ENCODE measurements at regions not wholly inside any gene's neighbourhood (a gene's known extent, or its start where the extent isn't known, plus 50 kb on each side); places are given as distances from the start of the nearest gene placed in this dataset.

DNA sequence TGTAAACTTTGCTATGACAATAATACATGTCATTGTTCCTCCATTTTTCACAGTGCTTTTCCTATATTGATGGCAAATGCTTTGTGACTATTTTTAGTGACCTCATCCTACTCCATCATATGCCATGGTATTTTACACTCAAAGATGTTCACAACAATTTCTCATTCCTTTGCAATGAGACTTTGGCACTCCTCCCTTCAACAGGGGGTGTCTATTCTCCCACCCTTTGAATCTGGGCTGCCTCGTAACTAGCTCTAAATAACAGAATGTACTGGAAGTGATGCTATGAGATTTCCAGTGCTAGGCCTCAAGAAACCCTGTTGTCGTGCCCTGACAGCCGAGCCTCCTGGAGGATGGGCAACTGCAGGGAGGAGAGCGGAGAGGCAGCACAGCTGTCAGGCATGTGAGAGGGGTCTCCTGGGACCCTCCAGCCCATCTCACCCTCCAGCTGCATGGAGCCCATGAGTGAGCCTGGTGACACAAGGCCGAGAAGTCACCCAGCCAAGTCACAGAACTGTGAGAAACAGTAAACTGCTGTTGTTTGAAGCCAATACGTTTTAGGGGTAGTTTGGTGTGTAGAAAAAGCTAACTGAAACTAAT, 103.1 kb upstream of the APCDD1 start:
- no peak overlapping the region for H3K4me3 ChIP-seq (ENCODE audit: low read depth, low read length)
- no peaks in the 10 kb centered on the region for H3K9me3 ChIP-seq
- Mint-ChIP-seq H3K27ac (ENCODE audit: unreplicated experiment) (no peak overlapping the region), H3K36me3 (ENCODE audit: insufficient read depth, unreplicated experiment) (no peaks in the 10 kb centered on the region), H3K9me3 (ENCODE audit: unreplicated experiment) (peaks cover 6% of the 10 kb centered on the region), H3K4me3 (ENCODE audit: unreplicated experiment) (no peak overlapping the region), H3K27me3 (ENCODE audit: insufficient read depth, unreplicated experiment) (no peaks in the 10 kb centered on the region), H3K4me1 (ENCODE audit: low read depth, unreplicated experiment) (peaks cover 5% of the 10 kb centered on the region)
- TF ChIP-seq, protein P1, sequence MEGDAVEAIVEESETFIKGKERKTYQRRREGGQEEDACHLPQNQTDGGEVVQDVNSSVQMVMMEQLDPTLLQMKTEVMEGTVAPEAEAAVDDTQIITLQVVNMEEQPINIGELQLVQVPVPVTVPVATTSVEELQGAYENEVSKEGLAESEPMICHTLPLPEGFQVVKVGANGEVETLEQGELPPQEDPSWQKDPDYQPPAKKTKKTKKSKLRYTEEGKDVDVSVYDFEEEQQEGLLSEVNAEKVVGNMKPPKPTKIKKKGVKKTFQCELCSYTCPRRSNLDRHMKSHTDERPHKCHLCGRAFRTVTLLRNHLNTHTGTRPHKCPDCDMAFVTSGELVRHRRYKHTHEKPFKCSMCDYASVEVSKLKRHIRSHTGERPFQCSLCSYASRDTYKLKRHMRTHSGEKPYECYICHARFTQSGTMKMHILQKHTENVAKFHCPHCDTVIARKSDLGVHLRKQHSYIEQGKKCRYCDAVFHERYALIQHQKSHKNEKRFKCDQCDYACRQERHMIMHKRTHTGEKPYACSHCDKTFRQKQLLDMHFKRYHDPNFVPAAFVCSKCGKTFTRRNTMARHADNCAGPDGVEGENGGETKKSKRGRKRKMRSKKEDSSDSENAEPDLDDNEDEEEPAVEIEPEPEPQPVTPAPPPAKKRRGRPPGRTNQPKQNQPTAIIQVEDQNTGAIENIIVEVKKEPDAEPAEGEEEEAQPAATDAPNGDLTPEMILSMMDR (IDR thresholded peaks at IDR 0.05; ENCODE audit: insufficient read depth in 1 of 2, low read depth in 1 of 2, low read length in 1 of 2, severe bottlenecking in 1 of 2, unreplicated experiment in 1 of 2): no peak
- ChIA-PET POLR2A (no interaction called here), CTCF (no interaction called here)
- no peaks in the 10 kb centered on the region for H3K27me3 ChIP-seq (replicated peaks; ENCODE audit: control insufficient read depth, insufficient read depth, low read length)
- BruUV-seq (replicated peaks): no TSS peak
- H3K36me3 ChIP-seq (ENCODE audit: control insufficient read depth, insufficient read depth, low read length): no peaks in the 10 kb centered on the region
- peaks cover 11% of the 10 kb centered on the region; the same call in 1 of the 2 replicates for H3K4me1 ChIP-seq
- intact Hi-C loops (cut with micrococcal nuclease; ENCODE audit: unreplicated experiment): no loop called here
- DNase-seq: no peak

DNA sequence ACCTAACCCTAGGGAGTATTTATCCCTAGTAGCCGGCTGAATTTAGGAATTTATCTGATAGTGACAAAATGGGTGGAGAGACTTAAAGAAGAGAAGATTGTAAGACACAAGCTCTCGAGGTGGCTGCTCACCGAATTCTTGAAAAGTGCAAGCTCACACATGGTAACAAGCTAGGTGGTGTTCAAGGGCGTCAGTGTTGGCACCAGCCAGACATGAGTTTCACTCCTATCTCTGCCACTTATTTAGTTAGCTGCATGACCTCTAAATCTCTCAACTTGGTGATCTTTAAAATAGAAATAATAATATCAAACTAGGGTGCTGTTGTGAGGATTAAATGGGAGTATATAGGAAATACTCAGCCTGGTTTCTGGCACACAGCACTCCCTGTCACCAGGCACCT, 102.6 kb upstream of the APCDD1 start:
- no peaks in the 10 kb centered on the region for H3K27me3 Mint-ChIP-seq (ENCODE audit: insufficient read depth, unreplicated experiment)
- intact Hi-C loops (cut with micrococcal nuclease; ENCODE audit: unreplicated experiment): no loop called here
- TF ChIP-seq, protein P1 (IDR thresholded peaks at IDR 0.05; ENCODE audit: insufficient read depth in 1 of 2, low read depth in 1 of 2, low read length in 1 of 2, severe bottlenecking in 1 of 2, unreplicated experiment in 1 of 2): no peak
- BruUV-seq (replicated peaks): no TSS peak
- Histone ChIP-seq H3K27me3 (replicated peaks; ENCODE audit: control insufficient read depth, insufficient read depth, low read length) (no peaks in the 10 kb centered on the region), H3K4me1 (peaks cover 11% of the 10 kb centered on the region; the same call in 1 of the 2 replicates), H3K4me3 (ENCODE audit: low read depth, low read length) (no peak overlapping the region), H3K9me3 (no peaks in the 10 kb centered on the region), H3K36me3 (ENCODE audit: control insufficient read depth, insufficient read depth, low read length) (no peaks in the 10 kb centered on the region)
- H3K36me3 Mint-ChIP-seq (ENCODE audit: insufficient read depth, unreplicated experiment): no peaks in the 10 kb centered on the region
- no peak overlapping the region for H3K4me3 Mint-ChIP-seq (ENCODE audit: unreplicated experiment)
- H3K4me1 Mint-ChIP-seq (ENCODE audit: low read depth, unreplicated experiment): peaks cover 5% of the 10 kb centered on the region
- no peak overlapping the region for H3K27ac Mint-ChIP-seq (ENCODE audit: unreplicated experiment)
- ChIA-PET CTCF (no interaction called here), POLR2A (interaction anchor here (0.5 kb wide), 1 partner anchor 539 kb away, joined by 3 read pairs; no protein-coding TSS in a partner anchor)
- DNase-seq: no peak
- peaks cover 12% of the 10 kb centered on the region for H3K9me3 Mint-ChIP-seq (ENCODE audit: unreplicated experiment)

DNA sequence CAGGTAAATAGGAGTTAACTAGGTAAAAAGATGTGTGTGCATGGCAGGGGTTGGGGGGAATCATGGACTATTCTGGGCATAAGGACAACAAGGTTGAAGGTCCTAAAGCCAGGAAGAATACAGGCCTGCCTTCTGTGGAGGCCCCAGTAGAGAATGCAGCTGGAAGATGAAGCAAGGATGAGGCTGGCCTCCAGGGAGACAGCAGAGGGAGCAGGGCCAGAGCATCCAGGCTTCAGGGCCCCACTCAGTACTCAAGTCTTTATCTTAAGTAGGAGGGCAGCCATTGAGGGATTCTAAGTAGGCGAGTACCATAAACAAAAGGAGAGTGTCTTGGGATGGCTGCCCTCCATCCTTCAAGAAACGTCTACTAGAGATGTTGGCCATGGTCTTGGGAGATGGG, 101.8 kb upstream of the APCDD1 start:
- intact Hi-C loops (cut with micrococcal nuclease; ENCODE audit: unreplicated experiment): no loop called here
- H3K4me1 ChIP-seq: peaks cover 11% of the 10 kb centered on the region; the same call in 1 of the 2 replicates
- no TSS peak for BruUV-seq (replicated peaks)
- no peak overlapping the region for H3K4me3 Mint-ChIP-seq (ENCODE audit: unreplicated experiment)
- no peaks in the 10 kb centered on the region for H3K36me3 Mint-ChIP-seq (ENCODE audit: insufficient read depth, unreplicated experiment)
- CTCF ChIA-PET: no interaction called here
- no peaks in the 10 kb centered on the region for H3K27me3 ChIP-seq (replicated peaks; ENCODE audit: control insufficient read depth, insufficient read depth, low read length)
- no peaks in the 10 kb centered on the region for H3K36me3 ChIP-seq (ENCODE audit: control insufficient read depth, insufficient read depth, low read length)
- no peaks in the 10 kb centered on the region for H3K9me3 ChIP-seq
- no peak overlapping the region for H3K4me3 ChIP-seq (ENCODE audit: low read depth, low read length)
- H3K9me3 Mint-ChIP-seq (ENCODE audit: unreplicated experiment): peaks cover 16% of the 10 kb centered on the region
- no peaks in the 10 kb centered on the region for H3K27me3 Mint-ChIP-seq (ENCODE audit: insufficient read depth, unreplicated experiment)
- H3K4me1 Mint-ChIP-seq (ENCODE audit: low read depth, unreplicated experiment): peaks cover 5% of the 10 kb centered on the region
- POLR2A ChIA-PET: no interaction called here
- TF ChIP-seq, protein P1 (IDR thresholded peaks at IDR 0.05; ENCODE audit: insufficient read depth in 1 of 2, low read depth in 1 of 2, low read length in 1 of 2, severe bottlenecking in 1 of 2, unreplicated experiment in 1 of 2): no peak
- H3K27ac Mint-ChIP-seq (ENCODE audit: unreplicated experiment): no peak overlapping the region
- no peak for DNase-seq
